CD4-positive, alpha-beta memory T cell (primary cell): ENCODE measurements at regions not wholly inside any gene's neighbourhood (a gene's known extent, or its start where the extent isn't known, plus 50 kb on each side); places are given as distances from the start of the nearest gene placed in this dataset.

Experiments
- CTCF ChIA-PET: fragments of 350-600 bp; sonication (Branson Sonifier 250); formaldehyde crosslinking; loops from one replicate; lab custom pipeline; 2021; ENCODE audit warnings: inconsistent platforms; ENCODE audit not compliant: partially characterized antibody; lab: Charles Lee
- POLR2A ChIA-PET: fragments of 350-600 bp; sonication (Branson Sonifier 250); formaldehyde crosslinking; loops from one replicate; lab custom pipeline; 2021; ENCODE audit not compliant: partially characterized antibody; lab: Charles Lee
- DNase-seq, 5 donors: peaks; one replicate each; pipeline versions ENCODE4 v3.0.0 to v3.0.0-alpha.2; 2020 to 2022; ENCODE audit warnings: mixed read lengths in 1 of 5
- H3K27ac ChIP-seq: one replicate; pipeline ENCODE4 v1.7.0; 2013; ENCODE audit warnings: low read depth, low read length
- H3K27me3 ChIP-seq: 2 replicates; pipeline ENCODE4 v1.7.0; 2013; ENCODE audit warnings: mild to moderate bottlenecking, low read length, moderate library complexity; ENCODE audit not compliant: insufficient read depth
- H3K36me3 ChIP-seq: 2 replicates; pipeline ENCODE4 v1.7.0; 2013; ENCODE audit warnings: mild to moderate bottlenecking, low read length, moderate library complexity; ENCODE audit not compliant: insufficient read depth
- H3K4me1 ChIP-seq: 2 replicates; pipeline ENCODE4 v1.7.0; 2013; ENCODE audit warnings: mild to moderate bottlenecking, low read length, moderate library complexity; ENCODE audit not compliant: insufficient read depth
- H3K4me3 ChIP-seq, 2 donors: one replicate each; pipeline ENCODE4 v1.7.0; 2013; ENCODE audit warnings: low read length in 2 of 2, mild to moderate bottlenecking in 1 of 2
- H3K9me3 ChIP-seq, 2 donors: one replicate each; pipeline ENCODE4 v1.7.0; 2013; ENCODE audit warnings: low read length in 2 of 2, control low read depth in 1 of 2; ENCODE audit not compliant: control insufficient read depth in 1 of 2
- H3K27ac Mint-ChIP-seq, 7 donors: one replicate each; pipeline ENCODE4 v1.8.0; 2020 to 2021; ENCODE audit warnings: mixed read lengths in 7 of 7, mild to moderate bottlenecking in 6 of 7, inconsistent platforms in 3 of 7, moderate library complexity in 3 of 7
- H3K27me3 Mint-ChIP-seq, 2 donors: one replicate each; pipeline ENCODE4 v1.8.0; 2020 to 2021; ENCODE audit warnings: mixed read lengths in 2 of 2
- H3K36me3 Mint-ChIP-seq, 2 donors: one replicate each; pipeline ENCODE4 v1.8.0; 2020 to 2021; ENCODE audit warnings: mixed read lengths in 2 of 2, inconsistent platforms in 1 of 2, mild to moderate bottlenecking in 1 of 2
- H3K4me1 Mint-ChIP-seq, 4 donors: one replicate each; pipeline ENCODE4 v1.8.0; 2020 to 2021; ENCODE audit warnings: mixed read lengths in 4 of 4, mild to moderate bottlenecking in 1 of 4
- H3K4me3 Mint-ChIP-seq, 8 donors: one replicate each; pipeline ENCODE4 v1.8.0; 2020 to 2021; ENCODE audit warnings: mixed read lengths in 8 of 8, mild to moderate bottlenecking in 7 of 8, moderate library complexity in 6 of 8, inconsistent platforms in 3 of 8
- H3K9me3 Mint-ChIP-seq, 8 donors: one replicate each; pipeline ENCODE4 v1.8.0; 2020 to 2021; ENCODE audit warnings: mixed read lengths in 8 of 8, mild to moderate bottlenecking in 5 of 8, inconsistent platforms in 3 of 8, moderate library complexity in 1 of 8
- intact Hi-C: fragments of 100-400 bp; cut with micrococcal nuclease; formaldehyde crosslinking; loops from one replicate; pipeline ENCODE4 v1.15.1; 2023

- intact Hi-C loops, result no loop called here
Observed at GRCh38 chr4:4641661-4642495, 100.0 kb upstream of the STX18 start.

GRCh38 chr4:4641254-4641653, 99.4 kb upstream of the STX18 start:
- Histone ChIP-seq H3K9me3 (no peaks in the 10 kb centered on the region), H3K27ac (no peak overlapping the region), H3K4me1 (no peaks in the 10 kb centered on the region), H3K4me3 (no peak overlapping the region), H3K27me3 (no peaks in the 10 kb centered on the region), H3K36me3 (no peaks in the 10 kb centered on the region)
- CTCF ChIA-PET, result no interaction called here
- Mint-ChIP-seq H3K27me3 (no peaks in the 10 kb centered on the region), H3K27ac (no peak overlapping the region), H3K4me1 (no peaks in the 10 kb centered on the region), H3K4me3 (no peak overlapping the region), H3K9me3 (no peaks in the 10 kb centered on the region), H3K36me3 (peaks cover 0 to 10% of the 10 kb centered on the region in 2 donors)
- POLR2A ChIA-PET, result no interaction called here
- no peak for DNase-seq
- intact Hi-C loops, result no loop called here

More at GRCh38 chr4:4641661-4642495, 100.0 kb upstream of the STX18 start:
- no peaks in the 10 kb centered on the region for H3K27me3 Mint-ChIP-seq
- no peaks in the 10 kb centered on the region for H3K4me1 Mint-ChIP-seq
- H3K9me3 Mint-ChIP-seq, result no peaks in the 10 kb centered on the region
- Histone ChIP-seq H3K27me3 (no peaks in the 10 kb centered on the region), H3K9me3 (no peaks in the 10 kb centered on the region), H3K27ac (no peak overlapping the region), H3K4me3 (no peak overlapping the region), H3K4me1 (no peaks in the 10 kb centered on the region), H3K36me3 (no peaks in the 10 kb centered on the region)
- peaks cover 0 to 8% of the 10 kb centered on the region in 2 donors for H3K36me3 Mint-ChIP-seq
- ChIA-PET CTCF (no interaction called here), POLR2A (no interaction called here)
- H3K27ac Mint-ChIP-seq, result no peak overlapping the region
- DNase-seq, result no peak
- H3K4me3 Mint-ChIP-seq, result no peak overlapping the region

- H3K4me3 Mint-ChIP-seq, result no peak overlapping the region
- H3K27ac Mint-ChIP-seq, result no peak overlapping the region
- H3K4me1 Mint-ChIP-seq, result no peaks in the 10 kb centered on the region
- DNase-seq, result no peak
- no peaks in the 10 kb centered on the region for H3K9me3 Mint-ChIP-seq
- Histone ChIP-seq H3K4me3 (no peak overlapping the region), H3K36me3 (no peaks in the 10 kb centered on the region), H3K9me3 (no peaks in the 10 kb centered on the region), H3K27me3 (no peaks in the 10 kb centered on the region), H3K27ac (no peak overlapping the region), H3K4me1 (no peaks in the 10 kb centered on the region)
- intact Hi-C loops, result no loop called here
- H3K27me3 Mint-ChIP-seq, result no peaks in the 10 kb centered on the region
- H3K36me3 Mint-ChIP-seq, result peaks cover 0 to 13% of the 10 kb centered on the region in 2 donors
- POLR2A ChIA-PET, result no interaction called here
- CTCF ChIA-PET, result no interaction called here
Observed at GRCh38 chr4:4640692-4641091, 98.8 kb upstream of the STX18 start.

- Mint-ChIP-seq H3K36me3 (peaks cover 2 to 13% of the 10 kb centered on the region in 2 donors), H3K4me3 (no peak overlapping the region), H3K27me3 (no peaks in the 10 kb centered on the region), H3K9me3 (peaks cover 0 to 1% (median 0%) of the 10 kb centered on the region in 8 donors), H3K4me1 (no peaks in the 10 kb centered on the region), H3K27ac (no peak overlapping the region)
- Histone ChIP-seq H3K4me1 (no peaks in the 10 kb centered on the region), H3K4me3 (no peak overlapping the region), H3K36me3 (no peaks in the 10 kb centered on the region), H3K9me3 (no peaks in the 10 kb centered on the region), H3K27me3 (no peaks in the 10 kb centered on the region), H3K27ac (no peak overlapping the region)
- CTCF ChIA-PET, result no interaction called here
- DNase-seq, result no peak
- intact Hi-C loops, result no loop called here
- POLR2A ChIA-PET, result no interaction called here
Observed at GRCh38 chr4:4639370-4639769, 97.5 kb upstream of the STX18 start.

GRCh38 chr4:4637710-4638109, 95.9 kb upstream of the STX18 start:
- intact Hi-C loops, result no loop called here
- ChIA-PET CTCF (no interaction called here), POLR2A (no interaction called here)
- Histone ChIP-seq H3K4me3 (no peak overlapping the region), H3K27me3 (no peaks in the 10 kb centered on the region), H3K36me3 (no peaks in the 10 kb centered on the region), H3K9me3 (no peaks in the 10 kb centered on the region), H3K4me1 (no peaks in the 10 kb centered on the region), H3K27ac (no peak overlapping the region)
- peaks cover 0 to 1% (median 0%) of the 10 kb centered on the region in 8 donors for H3K9me3 Mint-ChIP-seq
- no peaks in the 10 kb centered on the region for H3K27me3 Mint-ChIP-seq
- H3K4me1 Mint-ChIP-seq, result no peaks in the 10 kb centered on the region
- no peak for DNase-seq
- H3K36me3 Mint-ChIP-seq, result peaks cover 7 to 21% of the 10 kb centered on the region in 2 donors
- no peak overlapping the region for H3K27ac Mint-ChIP-seq
- no peak overlapping the region for H3K4me3 Mint-ChIP-seq

- intact Hi-C loops, result no loop called here
- Mint-ChIP-seq H3K9me3 (peaks cover 0 to 1% (median 0%) of the 10 kb centered on the region in 8 donors), H3K27ac (peak overlapping the region in 1 of 7 donors; percentile 50), H3K4me3 (no peak overlapping the region), H3K36me3 (peaks cover 7 to 26% of the 10 kb centered on the region in 2 donors), H3K27me3 (no peaks in the 10 kb centered on the region), H3K4me1 (no peaks in the 10 kb centered on the region)
- CTCF ChIA-PET, result interaction anchor here (1.6 kb wide), 1 partner anchor 59 kb away, joined by 3 read pairs; no protein-coding TSS in a partner anchor
- Histone ChIP-seq H3K4me1 (no peaks in the 10 kb centered on the region), H3K36me3 (no peaks in the 10 kb centered on the region), H3K27ac (no peak overlapping the region), H3K27me3 (no peaks in the 10 kb centered on the region), H3K4me3 (no peak overlapping the region), H3K9me3 (no peaks in the 10 kb centered on the region)
- no peak for DNase-seq
- POLR2A ChIA-PET, result no interaction called here
Observed at GRCh38 chr4:4633431-4633830, 91.6 kb upstream of the STX18 start.

GRCh38 chr4:4631150-4631549, 89.3 kb upstream of the STX18 start:
- no peaks in the 10 kb centered on the region for H3K9me3 ChIP-seq
- H3K36me3 ChIP-seq, result no peaks in the 10 kb centered on the region
- Mint-ChIP-seq H3K4me1 (no peaks in the 10 kb centered on the region), H3K9me3 (peaks cover 0 to 1% (median 0%) of the 10 kb centered on the region in 8 donors), H3K4me3 (no peak overlapping the region), H3K36me3 (peaks cover 7 to 19% of the 10 kb centered on the region in 2 donors), H3K27ac (peak overlapping the region in 1 of 7 donors; percentile 57), H3K27me3 (no peaks in the 10 kb centered on the region)
- ChIA-PET CTCF (no interaction called here), POLR2A (no interaction called here)
- H3K27me3 ChIP-seq, result no peaks in the 10 kb centered on the region
- H3K4me3 ChIP-seq, result no peak overlapping the region
- no peaks in the 10 kb centered on the region for H3K4me1 ChIP-seq
- H3K27ac ChIP-seq, result no peak overlapping the region
- intact Hi-C loops, result no loop called here
- no peak for DNase-seq
